ENCODE measurements at regions not wholly inside any gene's neighbourhood (a gene's known extent, or its start where the extent isn't known, plus 50 kb on each side); places are given as distances from the start of the nearest gene placed in this dataset.
"Not testable (repeated sequence)": the region's sequence is repeated elsewhere in the genome, so short reads cannot be mapped to it uniquely, and the experiment has no call there.

DNA sequence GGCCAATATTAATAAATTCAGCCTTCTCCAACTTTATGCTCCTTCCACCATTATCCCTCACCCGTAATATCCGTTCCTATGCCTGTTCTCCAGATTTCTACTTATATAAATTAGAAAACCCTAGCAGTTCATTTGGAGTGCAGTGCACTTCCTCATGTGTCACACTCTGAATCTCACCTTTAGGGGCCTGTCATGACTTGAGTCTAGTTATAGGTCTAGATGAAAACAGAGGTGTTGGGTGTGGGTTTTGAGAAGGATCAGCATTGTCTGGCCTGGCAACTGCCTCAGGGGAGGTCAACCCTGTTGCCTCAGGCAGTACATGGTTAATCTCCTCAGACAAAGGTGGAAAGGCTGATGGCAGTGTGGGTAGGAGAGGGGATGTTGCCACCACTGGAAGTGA, 876.8 kb downstream of the FAT4 start:
- no peak for DNase-seq (ENCODE audit: low read depth)
- TF ChIP-seq, protein P1, sequence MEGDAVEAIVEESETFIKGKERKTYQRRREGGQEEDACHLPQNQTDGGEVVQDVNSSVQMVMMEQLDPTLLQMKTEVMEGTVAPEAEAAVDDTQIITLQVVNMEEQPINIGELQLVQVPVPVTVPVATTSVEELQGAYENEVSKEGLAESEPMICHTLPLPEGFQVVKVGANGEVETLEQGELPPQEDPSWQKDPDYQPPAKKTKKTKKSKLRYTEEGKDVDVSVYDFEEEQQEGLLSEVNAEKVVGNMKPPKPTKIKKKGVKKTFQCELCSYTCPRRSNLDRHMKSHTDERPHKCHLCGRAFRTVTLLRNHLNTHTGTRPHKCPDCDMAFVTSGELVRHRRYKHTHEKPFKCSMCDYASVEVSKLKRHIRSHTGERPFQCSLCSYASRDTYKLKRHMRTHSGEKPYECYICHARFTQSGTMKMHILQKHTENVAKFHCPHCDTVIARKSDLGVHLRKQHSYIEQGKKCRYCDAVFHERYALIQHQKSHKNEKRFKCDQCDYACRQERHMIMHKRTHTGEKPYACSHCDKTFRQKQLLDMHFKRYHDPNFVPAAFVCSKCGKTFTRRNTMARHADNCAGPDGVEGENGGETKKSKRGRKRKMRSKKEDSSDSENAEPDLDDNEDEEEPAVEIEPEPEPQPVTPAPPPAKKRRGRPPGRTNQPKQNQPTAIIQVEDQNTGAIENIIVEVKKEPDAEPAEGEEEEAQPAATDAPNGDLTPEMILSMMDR (IDR thresholded peaks at IDR 0.05; ENCODE audit: insufficient read depth, low read depth, low read length, missing control alignments), result no peak
- no peak overlapping the region for H3K4me3 ChIP-seq (ENCODE audit: low read depth, low read length)

DNA sequence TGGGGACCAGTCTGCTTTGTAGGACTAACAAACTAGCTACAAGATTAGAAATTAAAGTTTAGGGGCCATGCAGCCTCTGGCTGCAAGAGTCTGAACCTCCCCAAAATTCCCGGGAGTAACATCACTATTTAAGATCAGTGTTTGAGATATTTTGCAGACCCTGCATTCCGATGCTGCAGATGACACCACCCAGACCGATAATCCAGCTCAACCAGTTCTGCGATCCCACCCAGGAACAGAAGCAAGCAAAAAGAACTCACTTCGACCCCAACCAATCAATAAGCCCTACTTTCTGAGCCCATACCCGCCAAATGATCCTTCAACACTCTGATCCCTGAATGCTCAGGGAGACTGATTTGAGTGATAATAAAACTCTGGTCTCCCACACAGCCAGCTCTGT, 877.8 kb downstream of the FAT4 start:
- DNase-seq (ENCODE audit: low read depth), result no peak
- TF ChIP-seq, protein P1 (IDR thresholded peaks at IDR 0.05; ENCODE audit: insufficient read depth, low read depth, low read length, missing control alignments), result no peak
- no peak overlapping the region for H3K4me3 ChIP-seq (ENCODE audit: low read depth, low read length)

DNA sequence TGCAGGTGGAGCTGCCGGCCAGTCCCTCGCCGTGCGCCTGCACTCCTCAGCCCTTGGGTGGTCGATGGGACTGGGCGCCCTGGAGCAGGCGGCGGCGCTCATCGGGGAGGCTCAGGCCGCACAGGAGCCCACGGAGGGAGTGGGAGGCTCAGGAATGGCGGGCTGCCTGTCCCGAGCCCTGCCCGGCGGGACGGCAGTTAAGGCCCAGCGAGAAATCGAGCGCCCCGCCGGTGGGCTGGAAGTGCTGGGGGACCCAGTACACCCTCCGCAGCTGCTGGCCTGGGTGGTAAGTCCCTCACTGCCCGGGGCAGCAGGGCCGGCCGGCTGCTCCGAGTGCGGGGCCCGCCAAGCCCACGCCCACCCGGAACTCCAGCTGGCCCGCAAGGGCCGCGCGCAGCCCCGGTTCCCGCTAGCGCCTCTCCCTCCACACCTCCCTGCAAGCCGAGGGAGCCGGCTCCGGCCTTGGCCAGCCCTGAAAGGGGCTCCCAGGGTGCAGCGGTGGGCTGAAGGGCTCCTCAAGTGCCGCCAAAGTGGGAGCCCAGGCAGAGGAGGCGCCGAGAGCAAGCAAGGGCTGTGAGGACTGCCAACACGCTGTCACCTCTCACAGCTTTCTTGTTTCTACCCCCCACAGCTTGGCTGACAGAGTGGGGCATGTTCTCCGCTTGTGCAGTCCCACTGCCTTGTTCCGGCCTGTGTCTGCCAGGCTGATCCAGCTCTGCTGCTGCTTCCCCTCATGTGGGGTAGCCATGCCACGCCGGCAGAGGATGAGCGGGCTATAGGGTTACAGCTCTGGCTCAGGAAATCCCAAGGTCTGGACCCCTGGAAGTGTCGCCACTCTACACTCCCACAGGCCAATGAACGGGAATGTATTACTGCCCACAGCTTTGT, 886.7 kb downstream of the FAT4 start:
- not testable (repeated sequence) for DNase-seq (ENCODE audit: low read depth); H3K4me3 ChIP-seq (ENCODE audit: low read depth, low read length)

DNA sequence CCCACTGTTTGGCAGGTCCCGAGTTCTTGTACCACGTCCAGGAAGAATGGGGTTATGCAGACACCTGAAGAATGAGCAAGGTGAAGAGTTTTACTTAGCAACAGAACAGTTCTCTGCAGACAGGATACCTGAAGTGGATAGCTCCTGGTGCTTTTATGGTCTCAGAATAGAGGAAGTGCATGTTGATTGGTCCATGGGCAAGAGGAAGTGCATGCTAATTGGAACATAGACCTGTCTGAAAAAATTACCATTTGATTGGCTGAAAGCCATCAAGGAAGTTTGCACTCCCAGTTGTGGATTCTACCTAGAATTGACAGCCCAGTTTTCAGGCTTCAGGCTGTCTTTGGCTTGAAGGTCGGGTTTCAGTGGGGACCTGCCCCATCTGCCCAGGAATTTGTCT, 887.5 kb downstream of the FAT4 start:
- TF ChIP-seq, protein P1 (IDR thresholded peaks at IDR 0.05; ENCODE audit: insufficient read depth, low read depth, low read length, missing control alignments), result no peak
- DNase-seq (ENCODE audit: low read depth), result no peak
- no peak overlapping the region for H3K4me3 ChIP-seq (ENCODE audit: low read depth, low read length)

DNA sequence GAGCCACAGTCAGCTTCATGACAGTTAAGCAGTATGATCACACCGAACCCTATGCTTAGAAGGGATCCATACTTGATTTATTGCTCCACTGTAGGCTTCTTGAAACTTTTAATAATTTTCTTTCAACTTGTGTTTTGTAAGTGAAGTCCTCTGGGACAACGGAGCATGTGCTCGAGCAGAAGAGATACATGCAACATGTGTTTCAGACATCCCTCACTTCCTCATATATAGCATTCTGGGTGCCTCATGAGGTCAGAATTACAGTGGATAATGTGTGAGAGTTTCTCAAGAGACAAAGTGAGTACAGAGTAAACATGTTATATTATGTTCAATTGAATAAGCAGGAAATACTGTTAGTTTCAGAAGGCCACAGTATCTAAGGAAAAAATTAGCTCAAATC, 893.2 kb downstream of the FAT4 start:
- no peak overlapping the region for H3K4me3 ChIP-seq (ENCODE audit: low read depth, low read length)
- TF ChIP-seq, protein P1 (IDR thresholded peaks at IDR 0.05; ENCODE audit: insufficient read depth, low read depth, low read length, missing control alignments), result no peak
- DNase-seq (ENCODE audit: low read depth), result no peak

DNA sequence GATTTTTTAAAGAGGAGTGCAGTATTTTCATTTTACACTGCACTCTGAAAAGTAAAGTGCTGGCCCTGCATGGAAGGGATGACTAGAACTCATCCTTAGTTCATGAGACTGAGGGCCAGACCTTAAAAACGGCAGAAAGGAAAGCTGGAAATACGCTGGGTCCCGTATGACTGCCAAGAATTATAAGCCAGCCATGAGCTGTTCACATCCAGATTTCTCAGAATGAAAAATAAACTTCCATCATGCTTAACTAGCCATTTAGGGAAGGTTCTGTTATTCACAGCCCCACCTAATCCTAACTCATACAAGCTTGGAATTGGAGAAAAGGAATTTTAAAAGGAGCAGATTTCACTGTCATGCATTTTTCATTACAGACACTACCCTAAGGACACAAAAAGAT, 894.4 kb downstream of the FAT4 start:
- TF ChIP-seq, protein P1 (IDR thresholded peaks at IDR 0.05; ENCODE audit: insufficient read depth, low read depth, low read length, missing control alignments), result no peak
- DNase-seq (ENCODE audit: low read depth), result no peak
- H3K4me3 ChIP-seq (ENCODE audit: low read depth, low read length), result no peak overlapping the region

DNA sequence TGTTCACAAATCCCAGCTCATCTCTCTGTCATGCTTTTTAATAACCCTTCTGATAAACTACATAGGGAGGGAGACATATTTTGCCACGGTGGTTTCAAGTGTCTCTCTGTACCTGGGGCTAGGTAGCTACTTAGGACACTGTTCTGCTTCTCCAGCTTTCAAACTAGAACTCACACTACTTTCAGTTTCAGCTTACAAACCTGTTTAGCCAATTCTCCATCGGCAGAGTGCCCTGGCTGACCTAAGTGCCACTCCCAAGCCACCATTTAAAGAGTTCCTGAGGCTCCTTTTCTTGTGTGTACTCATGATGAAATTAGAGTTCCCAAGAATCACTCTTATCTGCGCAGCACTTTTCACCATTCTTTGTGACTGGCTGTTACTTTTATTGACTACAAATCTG, 899.2 kb downstream of the FAT4 start:
- DNase-seq (ENCODE audit: low read depth), result no peak
- no peak overlapping the region for H3K4me3 ChIP-seq (ENCODE audit: low read depth, low read length)
- TF ChIP-seq, protein P1 (IDR thresholded peaks at IDR 0.05; ENCODE audit: insufficient read depth, low read depth, low read length, missing control alignments), result no peak

All from GM12865 (cell line).